ENCODE measurements at regions not wholly inside any gene's neighbourhood (a gene's known extent, or its start where the extent isn't known, plus 50 kb on each side); places are given as distances from the start of the nearest gene placed in this dataset.

DNA sequence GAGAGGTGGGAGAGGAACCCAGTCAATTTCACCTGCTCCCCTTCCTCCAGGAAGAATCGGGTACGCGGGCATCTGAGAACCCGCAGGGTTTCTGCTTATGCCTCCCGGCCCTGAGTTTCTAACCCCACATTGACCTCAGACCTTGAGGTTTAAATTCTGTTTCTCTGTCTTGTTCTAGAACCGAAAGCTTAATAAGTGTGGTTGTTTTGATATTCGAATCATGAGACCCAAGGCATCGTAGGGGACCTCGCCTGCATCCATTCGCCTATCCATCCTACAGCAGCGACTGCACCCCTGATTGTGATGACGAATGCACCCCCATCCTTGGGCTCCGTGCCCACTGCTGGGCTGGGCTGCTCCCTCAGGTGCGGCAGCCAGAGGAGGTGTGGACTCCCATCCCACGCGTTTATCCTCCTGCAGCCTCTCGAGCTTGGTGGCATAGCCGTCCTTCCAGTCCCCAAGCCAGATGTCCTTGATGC, 80.8 kb upstream of the IER5L start:
- TF ChIP-seq EZH2 (optimal IDR thresholded peaks at IDR 0.05; ENCODE audit: low read depth, low read length), result no peak
- TF ChIP-seq, protein P1, sequence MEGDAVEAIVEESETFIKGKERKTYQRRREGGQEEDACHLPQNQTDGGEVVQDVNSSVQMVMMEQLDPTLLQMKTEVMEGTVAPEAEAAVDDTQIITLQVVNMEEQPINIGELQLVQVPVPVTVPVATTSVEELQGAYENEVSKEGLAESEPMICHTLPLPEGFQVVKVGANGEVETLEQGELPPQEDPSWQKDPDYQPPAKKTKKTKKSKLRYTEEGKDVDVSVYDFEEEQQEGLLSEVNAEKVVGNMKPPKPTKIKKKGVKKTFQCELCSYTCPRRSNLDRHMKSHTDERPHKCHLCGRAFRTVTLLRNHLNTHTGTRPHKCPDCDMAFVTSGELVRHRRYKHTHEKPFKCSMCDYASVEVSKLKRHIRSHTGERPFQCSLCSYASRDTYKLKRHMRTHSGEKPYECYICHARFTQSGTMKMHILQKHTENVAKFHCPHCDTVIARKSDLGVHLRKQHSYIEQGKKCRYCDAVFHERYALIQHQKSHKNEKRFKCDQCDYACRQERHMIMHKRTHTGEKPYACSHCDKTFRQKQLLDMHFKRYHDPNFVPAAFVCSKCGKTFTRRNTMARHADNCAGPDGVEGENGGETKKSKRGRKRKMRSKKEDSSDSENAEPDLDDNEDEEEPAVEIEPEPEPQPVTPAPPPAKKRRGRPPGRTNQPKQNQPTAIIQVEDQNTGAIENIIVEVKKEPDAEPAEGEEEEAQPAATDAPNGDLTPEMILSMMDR (IDR thresholded peaks at IDR 0.05; ENCODE audit: low read length), result no peak
- TF ChIP-seq EZH2phosphoT487 (IDR thresholded peaks at IDR 0.05; ENCODE audit: low read length), result no peak

All from MM.1S (cell line).